ENCODE measurements at regions not wholly inside any gene's neighbourhood (a gene's known extent, or its start where the extent isn't known, plus 50 kb on each side); places are given as distances from the start of the nearest gene placed in this dataset.
"Not testable (repeated sequence)": the region's sequence is repeated elsewhere in the genome, so short reads cannot be mapped to it uniquely, and the experiment has no call there.

DNA sequence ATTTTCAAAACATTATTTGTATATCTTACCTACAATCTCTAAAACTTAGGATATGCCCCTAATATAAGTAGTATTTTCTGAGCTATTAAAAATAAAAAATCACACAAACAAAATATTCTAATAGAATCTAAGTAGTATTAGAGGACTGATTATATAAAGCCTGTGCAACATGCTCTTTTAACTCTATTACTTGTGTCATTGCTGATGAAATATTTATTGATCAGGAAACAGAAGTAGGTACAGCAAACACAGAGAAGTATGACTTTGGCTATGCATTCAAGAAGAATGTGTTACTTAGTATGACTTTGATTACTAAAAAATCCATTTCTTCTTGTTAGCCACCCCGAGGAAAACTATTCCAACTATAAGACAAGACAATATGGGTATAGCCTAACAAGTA lies 84.6 kb upstream of the ALG10 start:
- H3F3A ChIP-seq (ENCODE audit: insufficient read depth, low read length, poor library complexity, severe bottlenecking); H2AFZ ChIP-seq (ENCODE audit: low read depth, low read length); H3K79me2 ChIP-seq (replicated peaks; ENCODE audit: insufficient read depth, low read length); H3K27ac ChIP-seq (ENCODE audit: low read length); H3K9me2 ChIP-seq (ENCODE audit: insufficient read depth, low read length); H3K4me2 ChIP-seq (ENCODE audit: low read length); H4K20me1 ChIP-seq (ENCODE audit: insufficient read depth); H3K9me3 ChIP-seq (ENCODE audit: low read length); H3K36me3 ChIP-seq (ENCODE audit: insufficient read depth, low read length); H3K4me3 ChIP-seq (ENCODE audit: low read length); H3K9ac ChIP-seq (ENCODE audit: low read length); H3K27me3 ChIP-seq (ENCODE audit: insufficient read depth, low read depth, low read length): not testable (repeated sequence)

DNA sequence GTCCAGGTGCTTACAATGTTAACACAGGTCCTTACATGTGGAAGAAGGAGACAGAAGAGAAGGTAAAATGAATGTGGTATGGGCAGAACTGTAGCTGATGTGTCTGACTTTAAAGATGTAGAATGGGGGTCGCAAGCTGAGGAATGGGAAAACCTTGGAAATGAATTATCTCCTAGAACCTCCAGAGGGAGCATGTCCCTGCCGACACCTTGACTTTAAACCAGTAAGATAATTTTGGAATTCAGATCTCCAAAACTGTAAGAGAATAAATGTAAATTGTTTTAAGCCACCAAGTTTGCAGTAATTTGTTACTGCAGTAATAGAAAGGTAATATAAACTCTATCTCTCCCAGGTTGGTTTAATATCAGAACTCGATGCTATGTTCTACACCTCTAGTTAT lies 80.1 kb upstream of the ALG10 start:
- Histone ChIP-seq H3K27me3 (ENCODE audit: insufficient read depth, low read depth, low read length) (no peaks in the 10 kb centered on the region), H3K9me3 (ENCODE audit: low read length) (no peaks in the 10 kb centered on the region), H2AFZ (ENCODE audit: low read depth, low read length) (no peak overlapping the region), H3K27ac (ENCODE audit: low read length) (no peak overlapping the region), H3F3A (ENCODE audit: insufficient read depth, low read length, poor library complexity, severe bottlenecking) (no peaks in the 10 kb centered on the region), H3K4me2 (ENCODE audit: low read length) (no peak overlapping the region), H3K9me2 (ENCODE audit: insufficient read depth, low read length) (no peaks in the 10 kb centered on the region), H4K20me1 (ENCODE audit: insufficient read depth) (no peaks in the 10 kb centered on the region), H3K79me2 (replicated peaks; ENCODE audit: insufficient read depth, low read length) (no peaks in the 10 kb centered on the region), H3K4me3 (ENCODE audit: low read length) (no peak overlapping the region), H3K9ac (ENCODE audit: low read length) (no peak overlapping the region), H3K36me3 (ENCODE audit: insufficient read depth, low read length) (no peaks in the 10 kb centered on the region)
- TF ChIP-seq TAF1 (IDR thresholded peaks at IDR 0.05; ENCODE audit: low read depth) (no peak), RAD21 (conservative IDR thresholded peaks at IDR 0.05) (no peak), MXI1 (conservative IDR thresholded peaks at IDR 0.05; ENCODE audit: poor library complexity, severe bottlenecking) (no peak), EZH2 (IDR thresholded peaks at IDR 0.05; ENCODE audit: borderline replicate concordance, insufficient read depth, low read length, poor library complexity, severe bottlenecking) (no peak), REST (IDR thresholded peaks at IDR 0.05; ENCODE audit: borderline replicate concordance) (no peak), SMC3 (conservative IDR thresholded peaks at IDR 0.05; ENCODE audit: poor library complexity) (no peak), EP300 (conservative IDR thresholded peaks at IDR 0.05; ENCODE audit: poor library complexity, severe bottlenecking) (no peak), CTCF (IDR thresholded peaks at IDR 0.05; ENCODE audit: poor library complexity, severe bottlenecking) (no peak)

DNA sequence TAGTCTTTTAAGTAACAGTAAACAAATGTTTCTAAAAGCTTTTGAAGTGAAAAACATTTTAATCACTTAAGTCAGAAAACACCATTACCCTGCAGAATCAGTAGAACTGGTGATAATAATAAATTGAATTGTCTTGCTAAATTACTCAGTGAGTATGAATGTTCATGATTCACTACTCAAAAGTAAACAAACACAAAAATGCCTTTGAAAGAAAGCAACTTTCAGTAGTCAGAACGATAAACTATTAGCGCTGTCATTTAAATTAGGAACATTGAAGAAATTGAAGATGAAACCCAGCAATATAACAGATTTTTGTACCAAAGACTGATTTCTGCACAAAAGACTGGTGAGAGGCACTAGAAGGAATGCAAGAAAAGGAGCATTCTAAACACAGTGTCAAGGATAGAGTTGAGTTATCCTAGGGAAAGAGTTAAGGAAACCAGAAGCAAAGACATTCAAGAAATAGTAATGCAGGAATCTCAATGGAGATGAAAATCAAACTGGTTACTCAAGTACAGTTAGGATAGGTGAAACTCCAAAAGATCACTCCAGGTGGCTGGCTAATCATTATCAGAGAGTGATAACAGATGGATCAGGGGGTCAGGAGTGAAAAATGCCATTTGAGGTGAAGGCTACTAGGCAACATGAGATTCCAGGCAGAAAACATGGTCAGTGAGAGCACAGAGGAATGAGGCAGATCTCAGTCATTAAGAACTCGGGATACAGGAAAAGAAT lies 77.4 kb upstream of the ALG10 start:
- Histone ChIP-seq H3K27ac (ENCODE audit: low read length) (no peak overlapping the region), H3K4me2 (ENCODE audit: low read length) (no peak overlapping the region), H3K9ac (ENCODE audit: low read length) (no peak overlapping the region), H3K79me2 (replicated peaks; ENCODE audit: insufficient read depth, low read length) (no peaks in the 10 kb centered on the region), H4K20me1 (ENCODE audit: insufficient read depth) (no peaks in the 10 kb centered on the region), H3K9me3 (ENCODE audit: low read length) (no peaks in the 10 kb centered on the region), H2AFZ (ENCODE audit: low read depth, low read length) (no peak overlapping the region), H3K9me2 (ENCODE audit: insufficient read depth, low read length) (no peaks in the 10 kb centered on the region), H3F3A (ENCODE audit: insufficient read depth, low read length, poor library complexity, severe bottlenecking) (no peaks in the 10 kb centered on the region), H3K36me3 (ENCODE audit: insufficient read depth, low read length) (no peaks in the 10 kb centered on the region), H3K27me3 (ENCODE audit: insufficient read depth, low read depth, low read length) (no peaks in the 10 kb centered on the region), H3K4me3 (ENCODE audit: low read length) (no peak overlapping the region)
- no peak for TF ChIP-seq EZH2 (IDR thresholded peaks at IDR 0.05; ENCODE audit: borderline replicate concordance, insufficient read depth, low read length, poor library complexity, severe bottlenecking)
- no peak for TF ChIP-seq MXI1 (conservative IDR thresholded peaks at IDR 0.05; ENCODE audit: poor library complexity, severe bottlenecking)
- no peak for TF ChIP-seq SMC3 (conservative IDR thresholded peaks at IDR 0.05; ENCODE audit: poor library complexity)
- TF ChIP-seq POLR2AphosphoS5 (IDR thresholded peaks at IDR 0.05) = no peak
- no peak for TF ChIP-seq TAF1 (IDR thresholded peaks at IDR 0.05; ENCODE audit: low read depth)
- no peak for TF ChIP-seq RAD21 (conservative IDR thresholded peaks at IDR 0.05)
- no peak for TF ChIP-seq CTCF (IDR thresholded peaks at IDR 0.05; ENCODE audit: poor library complexity, severe bottlenecking)
- no peak for TF ChIP-seq REST (IDR thresholded peaks at IDR 0.05; ENCODE audit: borderline replicate concordance)
- no peak for TF ChIP-seq EP300 (conservative IDR thresholded peaks at IDR 0.05; ENCODE audit: poor library complexity, severe bottlenecking)

Measured in neural cell (in vitro differentiated cells).